ENCODE measurements at regions not wholly inside any gene's neighbourhood (a gene's known extent, or its start where the extent isn't known, plus 50 kb on each side); places are given as distances from the start of the nearest gene placed in this dataset.

- TF ChIP-seq ZNF114 (CRISPR knock-in tag; IDR thresholded peaks at IDR 0.05) (no peak), REST (IDR thresholded peaks at IDR 0.05; ENCODE audit: unreplicated experiment) (no peak), CTCF (conservative IDR thresholded peaks at IDR 0.05; ENCODE audit: low read depth in 2 of 2) (no peak), EZH2 (IDR thresholded peaks at IDR 0.05; ENCODE audit: low read depth, unreplicated experiment) (no peak), EZH2phosphoT487 (IDR thresholded peaks at IDR 0.05; ENCODE audit: unreplicated experiment) (no peak)
Observed at GRCh38 chr2:38159597-38159996, 83.6 kb upstream of the CYP1B1 start.

Data from GM23338 (cell line).